H1 (cell line): ENCODE measurements at regions not wholly inside any gene's neighbourhood (a gene's known extent, or its start where the extent isn't known, plus 50 kb on each side); places are given as distances from the start of the nearest gene placed in this dataset.
A peak's percentile ranks its signal among the peaks of the same experiment; 100 is the strongest.

Experiments used
- CTCF ChIA-PET: fragments of 300-600 bp; sonication (Branson Sonifier 250); formaldehyde crosslinking; loops from one replicate; lab custom pipeline; 2021; ENCODE audit not compliant: partially characterized antibody; lab: Charles Lee
- POLR2A ChIA-PET: fragments of 300-600 bp; sonication (Branson Sonifier 250); formaldehyde crosslinking; loops from one replicate; lab custom pipeline; 2021; ENCODE audit warnings: inconsistent platforms; ENCODE audit not compliant: partially characterized antibody; lab: Charles Lee
- DNase-seq, 2 experiments: peaks; one replicate each; pipeline versions ENCODE4 v3.0.0 to v3.0.0-alpha.2; 2010 to 2022; ENCODE audit warnings: low spot score in 2 of 2, low read depth in 1 of 2, mixed read lengths in 1 of 2
- FAIRE-seq: peaks from 2 replicates; lab custom pipeline; 2011; peaks lifted over from hg19 to GRCh38; lab: Jason Lieb, UNC
- H2AFZ ChIP-seq: 2 replicates; pipeline ENCODE4 v1.8.1; 2012; ENCODE audit warnings: low read length, inconsistent platforms
- H2AK5ac ChIP-seq: 2 replicates; pipeline ENCODE4 v1.6.1; 2013; ENCODE audit warnings: low read depth, low read length
- H2BK120ac ChIP-seq: replicated peaks from 2 replicates; pipeline ENCODE3; 2013; ENCODE audit warnings: low read depth, low read length, inconsistent platforms
- H2BK12ac ChIP-seq: 2 replicates; pipeline ENCODE4 v1.6.1; 2013; ENCODE audit warnings: low read depth, low read length
- H2BK15ac ChIP-seq: 2 replicates; pipeline ENCODE4 v1.6.1; 2013; ENCODE audit warnings: low read length
- H2BK20ac ChIP-seq: 2 replicates; pipeline ENCODE4 v1.6.1; 2013; ENCODE audit warnings: low read length
- H2BK5ac ChIP-seq: 2 replicates; pipeline ENCODE4 v1.6.1; 2013; ENCODE audit warnings: low read depth, low read length
- H3K14ac ChIP-seq: 2 replicates; pipeline ENCODE4 v1.6.1; 2013; ENCODE audit warnings: inconsistent platforms; ENCODE audit not compliant: insufficient read length
- H3K18ac ChIP-seq: 2 replicates; pipeline ENCODE4 v1.6.1; 2013; ENCODE audit warnings: low read length; ENCODE audit errors: extremely low read depth
- H3K23ac ChIP-seq: 2 replicates; pipeline ENCODE4 v1.6.1; 2013; ENCODE audit warnings: inconsistent platforms; ENCODE audit not compliant: insufficient read length
- H3K23me2 ChIP-seq: 2 replicates; pipeline ENCODE4 v1.6.1; 2013; ENCODE audit warnings: low read depth, low read length
- H3K27ac ChIP-seq: 2 replicates; pipeline ENCODE4 v1.6.1; 2011; ENCODE audit warnings: low read depth, low read length, inconsistent platforms
- H3K27me3 ChIP-seq, 4 experiments: replicated peaks in 1 of 4; 1 replicate in 1 of 4; 2 replicates in 3 of 4; pipeline versions ENCODE4 v1.6.1 to v1.8.1; 2011 to 2013; ENCODE audit warnings: low read length in 3 of 4, mild to moderate bottlenecking in 3 of 4, inconsistent platforms in 2 of 4, mixed read lengths in 2 of 4, moderate library complexity in 1 of 4; ENCODE audit not compliant: control insufficient read depth in 3 of 4, insufficient read depth in 3 of 4; ENCODE audit errors: extremely low read depth in 1 of 4
- H3K36me3 ChIP-seq, 4 experiments: 2 replicates each; pipeline versions ENCODE4 v1.6.1 to v1.8.1; 2011 to 2013; ENCODE audit warnings: mild to moderate bottlenecking in 4 of 4, low read length in 3 of 4, moderate library complexity in 2 of 4, control low read depth in 1 of 4, inconsistent platforms in 1 of 4; ENCODE audit not compliant: insufficient read depth in 4 of 4, control insufficient read depth in 2 of 4
- H3K4ac ChIP-seq: replicated peaks from 2 replicates; pipeline ENCODE3; 2013; ENCODE audit warnings: low read length, low read depth, mixed read lengths, inconsistent platforms; ENCODE audit not compliant: insufficient read length
- H3K4me1 ChIP-seq, 4 experiments: replicated peaks in 1 of 4; 1 replicate in 1 of 4; 2 replicates in 3 of 4; pipeline versions ENCODE4 v1.6.1 to v1.8.1; 2011 to 2013; ENCODE audit warnings: low read length in 3 of 4, inconsistent platforms in 2 of 4, mixed read lengths in 1 of 4; ENCODE audit not compliant: insufficient read depth in 4 of 4, control insufficient read depth in 3 of 4
- H3K4me2 ChIP-seq, 2 experiments: 2 replicates each; pipeline versions ENCODE4 v1.6.1 to v1.8.1; 2011 to 2013; ENCODE audit warnings: low read depth in 2 of 2, low read length in 2 of 2, control low read depth in 1 of 2, inconsistent platforms in 1 of 2, mild to moderate bottlenecking in 1 of 2; ENCODE audit not compliant: insufficient read depth in 1 of 2
- H3K4me3 ChIP-seq, 4 experiments: fragments of 200-600, 300-600 bp in 1 of 4; sonication (generic), shearing (Covaris generic), sonication (Bioruptor Twin) in 1 of 4; 2 replicates each; pipeline versions ENCODE4 v1.5.1 to v1.8.1; 2011 to 2016; ENCODE audit warnings: low read length in 4 of 4, low read depth in 3 of 4, control low read depth in 2 of 4, inconsistent platforms in 2 of 4, mild to moderate bottlenecking in 2 of 4, mixed read lengths in 1 of 4, moderate library complexity in 1 of 4; ENCODE audit not compliant: insufficient read depth in 2 of 4; ENCODE audit errors: extremely low read depth in 1 of 4
- H3K56ac ChIP-seq: replicated peaks from 2 replicates; pipeline ENCODE3; 2013; ENCODE audit warnings: low read depth, mild to moderate bottlenecking, mixed read lengths, low read length, inconsistent platforms; ENCODE audit not compliant: insufficient read length
- H3K79me1 ChIP-seq: 2 replicates; pipeline ENCODE4 v1.6.1; 2013; ENCODE audit warnings: low read depth, low read length, control low read depth
- H3K79me2 ChIP-seq, 2 experiments: 2 replicates each; pipeline versions ENCODE4 v1.6.1 to v1.8.1; 2012 to 2013; ENCODE audit warnings: low read length in 2 of 2, mild to moderate bottlenecking in 2 of 2, inconsistent platforms in 1 of 2; ENCODE audit not compliant: insufficient read depth in 2 of 2, control insufficient read depth in 1 of 2
- H3K9ac ChIP-seq, 4 experiments: replicated peaks in 1 of 4; 1 replicate in 1 of 4; 2 replicates in 3 of 4; pipeline versions ENCODE4 v1.6.1 to v1.8.1; 2011 to 2013; ENCODE audit warnings: low read depth in 3 of 4, low read length in 3 of 4, control low read depth in 2 of 4, mild to moderate bottlenecking in 2 of 4, moderate library complexity in 2 of 4, inconsistent platforms in 1 of 4; ENCODE audit errors: extremely low read depth in 1 of 4
- H3K9me3 ChIP-seq, 2 experiments: 2 replicates each; pipeline versions ENCODE4 v1.6.1 to v1.8.1; 2012 to 2013; ENCODE audit warnings: mild to moderate bottlenecking in 2 of 2, moderate library complexity in 2 of 2, control low read depth in 1 of 2, inconsistent platforms in 1 of 2, low read depth in 1 of 2, low read length in 1 of 2, mixed read lengths in 1 of 2; ENCODE audit not compliant: insufficient read depth in 2 of 2
- H4K20me1 ChIP-seq, 2 experiments: replicated peaks in 1 of 2; 2 replicates each; pipeline versions ENCODE3 to v1.8.1; 2011 to 2013; ENCODE audit warnings: inconsistent platforms in 2 of 2, low read length in 2 of 2, mild to moderate bottlenecking in 1 of 2; ENCODE audit not compliant: insufficient read depth in 2 of 2, control insufficient read depth in 1 of 2
- H4K5ac ChIP-seq: 2 replicates; pipeline ENCODE4 v1.6.1; 2013; ENCODE audit warnings: low read length, low read depth, mixed read lengths, inconsistent platforms; ENCODE audit not compliant: insufficient read length
- H4K8ac ChIP-seq: 2 replicates; pipeline ENCODE4 v1.8.0; 2013; ENCODE audit warnings: mild to moderate bottlenecking, moderate library complexity, low read length, inconsistent platforms; ENCODE audit not compliant: insufficient read depth; ENCODE audit errors: extremely low read depth
- H4K91ac ChIP-seq: replicated peaks from 2 replicates; pipeline ENCODE3; 2013; ENCODE audit warnings: low read length, mixed read lengths, inconsistent platforms; ENCODE audit not compliant: insufficient read length
- ATF3 ChIP-seq: IDR thresholded peaks from 2 replicates; pipeline ENCODE4 v1.6.1; 2011; ENCODE audit warnings: low read depth, mild to moderate bottlenecking, low read length; ENCODE audit not compliant: insufficient read depth
- GABPA ChIP-seq: IDR thresholded peaks from 2 replicates; pipeline ENCODE4 v1.6.1; 2011; ENCODE audit warnings: mild to moderate bottlenecking, low read length, moderate library complexity, borderline replicate concordance; ENCODE audit not compliant: insufficient read depth
- JUN ChIP-seq: IDR thresholded peaks from 2 replicates; pipeline ENCODE4 v1.6.1; 2011; ENCODE audit warnings: low read depth, mild to moderate bottlenecking, improper control_type of control experiment, low read length
- POLR2AphosphoS5 ChIP-seq: IDR thresholded peaks from 2 replicates; pipeline ENCODE4 v1.6.1; 2011; ENCODE audit warnings: low read depth, low read length
- RAD21 ChIP-seq, 2 experiments: IDR thresholded peaks in 1 of 2; conservative IDR thresholded peaks in 1 of 2; 2 replicates each; pipeline ENCODE4 v1.6.1; 2011; ENCODE audit warnings: low read depth in 2 of 2, low read length in 2 of 2, improper control_type of control experiment in 1 of 2, inconsistent platforms in 1 of 2, mild to moderate bottlenecking in 1 of 2, moderate library complexity in 1 of 2
- RBBP5 ChIP-seq: IDR thresholded peaks from 2 replicates; pipeline ENCODE4 v1.7.1; 2012; ENCODE audit warnings: low read depth, mild to moderate bottlenecking, inconsistent platforms, low read length, moderate library complexity, borderline replicate concordance
- SIX5 ChIP-seq: IDR thresholded peaks from 2 replicates; pipeline ENCODE4 v1.6.1; 2011; ENCODE audit warnings: mild to moderate bottlenecking, low read depth, low read length
- SRF ChIP-seq: IDR thresholded peaks from 2 replicates; pipeline ENCODE4 v1.6.1; 2011; ENCODE audit warnings: mild to moderate bottlenecking, low read depth, low read length, moderate library complexity
- TCF12 ChIP-seq: IDR thresholded peaks from 2 replicates; pipeline ENCODE4 v1.6.1; 2011; ENCODE audit warnings: low read depth, mild to moderate bottlenecking, low read length
- YY1 ChIP-seq: IDR thresholded peaks from 2 replicates; pipeline ENCODE4 v1.6.1; 2011; ENCODE audit warnings: low read depth, mild to moderate bottlenecking, low read length
- WGBS, 2 experiments: shearing (Covaris generic) in 1 of 2; methylation state at CpG; one replicate each; pipeline versions ENCODE4 v1.1.6 to v1.1.7; 2013 to 2015; ENCODE audit warnings: low lambda C conversion rate in 2 of 2, mixed read lengths in 2 of 2, inconsistent platforms in 1 of 2, low coverage in 1 of 2, missing lambda C conversion rate in 1 of 2; ENCODE audit not compliant: insufficient replicate concordance in 2 of 2, insufficient coverage in 1 of 2, insufficient read length in 1 of 2; ENCODE audit errors: extremely low coverage in 1 of 2, missing lambda C conversion rate in 1 of 2; 5-methylcytosine and 5-hydroxymethylcytosine counted together

GRCh38 chr3:106126846-106127235 is 258.0 kb upstream of the CBLB start:
- Histone ChIP-seq H3K9ac (no peak overlapping the region), H4K5ac (no peak overlapping the region), H2AFZ (peak overlapping the region; percentile 15; the same call in 1 of the 2 replicates), H4K20me1 (no peaks in the 10 kb centered on the region), H4K8ac (no peak overlapping the region), H3K36me3 (no peaks in the 10 kb centered on the region), H3K4ac (no peak overlapping the region), H2BK20ac (no peak overlapping the region), H3K23me2 (no peaks in the 10 kb centered on the region), H2AK5ac (no peak overlapping the region), H3K4me2 (no peak overlapping the region), H3K56ac (no peak overlapping the region), H2BK12ac (no peak overlapping the region), H3K4me3 (no peak overlapping the region), H3K4me1 (peaks cover 3 to 4% (median 3%) of the 10 kb centered on the region in 4 experiments; a peak in 5 of 7 replicates), H2BK120ac (no peak overlapping the region), H3K14ac (no peak overlapping the region), H2BK5ac (no peak overlapping the region), H2BK15ac (no peak overlapping the region), H3K79me1 (no peaks in the 10 kb centered on the region), H3K18ac (no peak overlapping the region), H3K79me2 (no peaks in the 10 kb centered on the region), H3K23ac (no peak overlapping the region), H3K27me3 (no peaks in the 10 kb centered on the region), H3K9me3 (no peaks in the 10 kb centered on the region), H3K27ac (no peak overlapping the region), H4K91ac (no peak overlapping the region)
- no peak for FAIRE-seq
- POLR2A ChIA-PET = no interaction called here
- CTCF ChIA-PET = interaction anchor here (0.6 kb wide), 1 partner anchor 167 kb away, joined by 4 read pairs; no protein-coding TSS in a partner anchor
- no peak for DNase-seq
- no peak for TF ChIP-seq SRF
- no peak for TF ChIP-seq POLR2AphosphoS5
- no peak for TF ChIP-seq YY1
- no peak for TF ChIP-seq RBBP5
- no peak for TF ChIP-seq ATF3
- TF ChIP-seq GABPA = no peak
- TF ChIP-seq SIX5 = no peak
- no peak for TF ChIP-seq JUN
- TF ChIP-seq TCF12 = no peak
- TF ChIP-seq RAD21 (IDR thresholded peaks at IDR 0.05 in 1 of 2, conservative IDR thresholded peaks at IDR 0.05 in 1 of 2; ENCODE audit: low read depth in 2 of 2, low read length in 2 of 2) = no peak
- WGBS, 2 experiments = 86 to 100% methylated on average over 1 to 4 of the region's 4 CpGs
